HG02571 (cell line): ENCODE measurements at regions not wholly inside any gene's neighbourhood (a gene's known extent, or its start where the extent isn't known, plus 50 kb on each side); places are given as distances from the start of the nearest gene placed in this dataset.
"Not testable (repeated sequence)": the region's sequence is repeated elsewhere in the genome, so short reads cannot be mapped to it uniquely, and the experiment has no call there.

ENCODE experiments used
- ATAC-seq: cut with Tn5 transposase; IDR thresholded peaks from one replicate; pipeline ENCODE4 v1.9.1; 2021; ENCODE audit warnings: mild to moderate bottlenecking, moderate library complexity; ENCODE audit not compliant: unreplicated experiment

DNA sequence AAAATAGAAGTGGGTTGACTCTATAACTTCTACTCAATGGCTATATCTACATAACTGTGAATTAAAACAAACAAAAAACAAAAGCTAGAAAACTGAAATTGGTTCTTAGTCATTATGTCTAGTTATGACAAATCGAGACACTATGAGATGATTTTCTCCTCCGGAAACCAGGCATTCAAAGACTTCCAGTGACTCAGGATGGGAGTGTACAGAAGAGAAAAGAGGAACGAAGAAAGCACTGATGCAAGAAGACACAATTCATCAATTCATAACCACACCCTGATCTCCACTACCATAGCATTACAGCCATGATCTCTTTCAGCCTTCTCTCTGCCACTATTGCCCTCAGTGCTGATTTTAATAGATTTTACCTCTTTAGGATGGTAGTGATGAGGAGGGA lies 253.6 kb downstream of the CBLL2 start:
- ATAC-seq = peak; percentile 95

DNA sequence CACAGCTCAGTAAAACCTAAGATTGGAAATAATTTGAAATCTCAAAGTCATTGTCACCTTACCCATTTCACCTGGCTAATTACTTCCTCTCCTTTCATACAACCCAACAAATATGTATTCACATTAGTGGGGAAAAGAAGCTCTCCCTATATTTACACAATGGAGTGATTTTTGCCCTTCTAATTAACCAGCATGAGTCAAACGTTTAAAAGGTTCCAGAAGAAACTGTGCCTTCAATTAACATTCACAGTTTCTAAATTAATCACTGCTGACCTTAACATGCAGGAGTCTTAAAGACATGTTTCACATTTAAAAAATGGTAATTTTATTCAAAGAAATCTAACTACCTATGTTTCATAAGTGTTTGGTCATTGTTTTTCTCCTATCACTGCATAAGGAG lies 254.6 kb downstream of the CBLL2 start:
- no peak for ATAC-seq

DNA sequence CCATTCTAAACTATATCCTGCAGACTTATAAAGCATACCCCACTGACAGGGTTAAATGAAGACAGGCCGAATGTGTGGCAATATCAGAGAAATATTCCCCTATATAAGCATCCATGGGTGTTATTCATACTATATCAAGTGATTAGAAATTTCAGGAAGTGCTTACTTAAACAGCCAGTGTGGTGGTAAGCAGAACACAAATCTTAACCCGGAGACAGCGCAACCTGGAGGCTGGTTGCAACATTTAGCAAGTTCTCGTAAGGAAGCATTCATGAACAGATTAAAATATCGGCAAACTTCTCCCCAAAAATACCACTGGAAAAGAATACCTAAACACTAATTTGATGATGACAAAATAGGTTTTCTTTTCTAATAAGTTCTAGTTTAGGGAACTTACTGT lies 261.2 kb downstream of the CBLL2 start:
- no peak for ATAC-seq

GRCh38 chrX:22534643-22535042 lies 261.9 kb downstream of the CBLL2 start:
- ATAC-seq = no peak

GRCh38 chrX:22536746-22537304 lies 264.1 kb downstream of the CBLL2 start:
- ATAC-seq = no peak

- no peak for ATAC-seq
Observed at GRCh38 chrX:22538580-22538979, 265.9 kb downstream of the CBLL2 start.

- ATAC-seq = no peak
Observed at GRCh38 chrX:22541926-22542325, 269.2 kb downstream of the CBLL2 start.

DNA sequence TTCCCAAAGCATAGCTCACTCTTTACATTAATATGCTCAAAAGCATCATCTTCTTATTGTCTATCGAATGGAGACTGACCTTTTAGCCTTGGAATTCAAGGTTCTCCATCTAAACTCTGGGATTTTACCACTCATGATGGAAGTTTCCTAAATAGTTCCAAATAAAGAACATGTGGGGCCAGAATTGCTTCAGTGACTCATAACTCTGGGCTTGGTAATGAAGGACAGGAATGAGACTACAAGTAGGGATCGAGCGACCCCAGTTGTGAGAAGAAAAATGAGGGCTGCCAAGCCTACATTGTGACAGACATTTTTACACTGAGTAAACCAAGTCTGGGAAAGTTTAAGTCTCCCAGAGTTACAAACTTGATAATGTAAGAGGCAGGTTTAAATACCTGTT lies 269.9 kb downstream of the CBLL2 start:
- ATAC-seq = no peak

DNA sequence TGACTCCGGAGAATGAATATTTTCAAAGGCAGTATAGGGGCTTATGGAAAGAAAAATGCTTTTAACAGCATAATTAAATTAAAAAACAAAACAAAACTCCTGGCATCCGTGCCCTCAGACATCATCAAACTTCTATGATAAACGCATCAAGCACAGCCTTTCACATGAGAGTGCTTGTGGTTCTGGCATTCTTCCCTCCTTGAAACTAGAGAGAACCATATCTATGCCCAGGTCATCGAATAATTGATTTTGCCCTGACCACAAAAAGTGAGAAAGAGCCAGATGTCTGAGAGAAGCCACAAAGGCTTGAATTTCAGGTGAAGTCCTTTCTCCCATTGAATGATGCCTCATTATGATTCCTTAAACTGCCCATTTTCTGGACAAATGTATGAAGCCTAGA lies 286.8 kb downstream of the CBLL2 start:
- ATAC-seq = no peak

DNA sequence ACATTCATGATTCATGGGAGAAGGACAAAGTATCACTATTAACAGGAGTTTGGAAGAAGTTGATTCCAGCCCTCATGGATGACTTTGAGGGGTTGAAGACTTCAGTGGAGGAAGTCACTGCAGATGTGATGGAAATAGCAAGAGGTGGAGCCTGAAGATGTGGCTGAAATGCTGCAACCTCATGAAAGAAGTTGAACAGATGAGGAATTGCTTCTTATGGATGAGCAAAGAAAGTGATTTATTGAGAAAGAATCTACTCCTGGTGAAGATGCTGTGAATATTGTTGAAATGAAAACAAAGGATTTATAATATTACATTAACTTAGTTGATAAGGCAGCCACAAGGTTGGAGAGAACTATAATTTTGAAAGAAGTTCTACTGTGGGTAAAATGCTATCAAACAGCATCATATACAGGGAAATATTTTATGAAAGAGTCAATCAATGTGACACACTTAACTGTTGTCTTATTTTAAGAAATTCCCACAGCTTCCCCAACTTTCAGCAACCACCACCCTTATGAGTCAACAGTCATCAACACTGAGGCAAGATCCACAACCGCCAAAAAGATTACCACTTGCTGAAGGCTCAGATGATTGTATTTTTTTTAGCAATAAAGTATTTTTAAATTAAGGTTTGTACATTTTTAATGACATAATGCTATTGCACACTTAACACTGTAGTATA lies 302.6 kb downstream of the CBLL2 start:
- ATAC-seq = no peak

DNA sequence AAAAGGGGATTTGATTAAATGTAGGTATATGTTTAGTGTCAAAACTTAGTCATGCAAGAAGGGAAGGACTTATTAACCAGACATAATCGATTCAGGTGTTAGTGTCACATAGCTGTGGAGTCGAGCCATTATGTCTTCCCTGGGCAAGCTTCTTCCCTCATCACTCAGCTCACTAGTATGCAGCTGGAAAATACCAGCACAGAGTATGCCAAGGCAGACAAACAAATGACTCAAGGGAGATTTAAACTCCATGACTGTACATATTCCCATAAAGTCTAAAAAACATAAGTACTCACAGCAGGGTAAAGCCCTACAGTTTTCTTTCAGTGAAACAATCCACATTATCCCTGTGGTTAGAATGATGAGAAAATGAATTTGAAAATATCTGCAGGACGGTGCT lies 304.5 kb downstream of the CBLL2 start:
- no peak for ATAC-seq

DNA sequence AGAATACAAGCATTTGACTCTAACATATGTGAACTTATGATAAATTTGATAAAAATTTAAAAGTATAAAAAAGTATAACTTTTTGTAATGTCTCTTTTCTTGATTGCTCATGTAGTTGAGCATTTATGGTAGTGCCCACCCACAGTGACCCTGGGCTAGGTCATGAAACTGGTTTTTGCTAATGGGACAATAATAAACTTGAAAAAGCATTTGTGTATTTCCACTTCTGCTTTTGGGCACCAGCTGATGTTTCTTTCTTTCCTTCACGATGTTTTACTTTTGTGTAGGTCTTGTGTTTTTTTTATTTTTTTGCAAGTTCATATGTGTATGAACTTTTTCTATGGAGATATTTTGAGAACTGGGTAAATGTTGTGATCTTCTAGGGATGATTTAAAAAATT lies 313.1 kb downstream of the CBLL2 start:
- no peak for ATAC-seq

- no peak for ATAC-seq
Observed at GRCh38 chrX:22589845-22590244, 317.1 kb downstream of the CBLL2 start.

DNA sequence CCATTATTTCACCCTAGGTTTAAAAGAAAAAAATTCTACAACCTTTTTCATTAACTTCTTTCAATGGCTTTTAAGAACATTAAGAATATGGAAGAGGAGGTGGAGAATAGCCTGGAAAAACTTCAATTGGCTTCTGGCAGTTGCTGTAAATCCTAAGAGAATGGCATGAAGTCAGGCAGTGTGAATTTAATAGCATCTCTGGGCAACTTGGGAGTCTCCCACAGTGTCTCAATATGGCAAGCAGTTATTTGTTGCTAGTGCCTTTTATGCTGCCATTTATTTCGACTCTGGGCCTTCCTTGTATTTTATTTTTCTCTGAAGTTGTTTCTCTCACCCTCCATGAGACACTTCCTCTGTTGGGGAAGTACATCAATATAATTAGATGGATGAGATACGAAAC lies 322.1 kb downstream of the CBLL2 start:
- no peak for ATAC-seq

GRCh38 chrX:22603060-22603459 lies 330.3 kb downstream of the CBLL2 start:
- ATAC-seq = no peak

GRCh38 chrX:22609452-22609851 lies 336.7 kb downstream of the CBLL2 start:
- ATAC-seq = not testable (repeated sequence)

DNA sequence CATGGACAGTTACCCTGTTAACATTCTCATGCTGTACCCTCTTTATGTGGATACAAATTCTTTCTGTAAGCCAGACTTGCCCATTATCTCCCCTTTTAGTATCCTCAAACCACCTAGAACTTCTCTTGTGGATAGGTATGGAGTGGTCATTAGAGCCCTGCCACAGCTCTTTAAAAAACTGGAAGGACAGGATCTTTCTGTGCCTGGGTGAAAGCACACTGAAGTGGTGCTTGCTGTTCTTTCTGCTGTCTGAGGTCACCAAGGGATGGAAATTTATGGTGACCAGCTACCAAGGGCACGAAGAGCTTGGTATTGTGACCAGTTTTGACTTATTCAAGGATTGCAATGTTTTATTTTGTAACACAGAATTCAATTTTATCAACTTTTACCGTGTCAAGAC lies 344.2 kb downstream of the CBLL2 start:
- ATAC-seq = no peak

DNA sequence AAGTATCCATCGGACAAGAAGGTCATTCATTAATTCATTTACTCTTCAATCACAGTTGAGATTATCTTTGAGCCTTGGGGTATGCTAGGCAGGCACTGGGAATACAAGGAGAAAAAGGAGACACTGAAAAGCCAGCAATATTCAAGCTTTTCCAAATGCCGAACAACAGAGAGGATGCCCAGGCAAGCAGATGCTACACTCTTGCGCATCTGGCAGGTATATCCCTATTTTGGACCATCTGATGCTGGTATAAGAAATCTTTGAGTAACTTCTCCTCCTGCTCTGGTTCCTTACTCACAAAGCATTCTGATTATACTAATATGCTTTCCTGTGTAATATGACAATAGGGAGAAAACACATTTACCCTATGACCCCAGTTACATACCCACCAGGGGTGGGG lies 354.9 kb downstream of the CBLL2 start:
- no peak for ATAC-seq

- no peak for ATAC-seq
Observed at GRCh38 chrX:22628275-22628674, 355.6 kb downstream of the CBLL2 start.

DNA sequence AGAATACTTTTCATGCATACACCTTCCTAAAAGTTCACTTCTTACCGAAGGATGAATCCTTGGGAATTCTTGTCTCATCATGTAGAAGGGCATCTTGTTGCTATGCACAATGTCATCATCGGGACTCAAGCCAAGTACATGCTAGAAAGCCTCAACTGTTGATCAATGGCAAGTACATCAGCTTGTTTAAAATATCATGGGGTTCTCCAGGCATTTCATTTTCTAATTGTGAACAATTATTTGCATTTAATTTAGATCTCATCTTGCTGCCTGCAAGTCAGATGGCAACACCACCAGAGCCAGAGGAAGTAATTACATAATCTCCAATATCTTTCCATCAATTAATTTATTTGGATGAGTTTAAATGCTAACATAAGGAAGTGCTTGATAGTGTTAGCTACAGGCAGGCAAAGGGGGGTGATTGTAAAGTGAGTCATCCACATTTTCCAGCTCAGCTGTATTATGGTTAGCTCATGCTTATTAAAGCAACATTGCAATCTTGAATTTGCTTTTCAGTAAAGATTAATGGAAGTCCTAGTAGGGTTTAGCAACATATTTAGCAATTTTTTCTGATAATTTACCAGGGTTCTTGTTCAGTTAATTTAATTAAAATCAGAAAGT lies 356.5 kb downstream of the CBLL2 start:
- no peak for ATAC-seq

DNA sequence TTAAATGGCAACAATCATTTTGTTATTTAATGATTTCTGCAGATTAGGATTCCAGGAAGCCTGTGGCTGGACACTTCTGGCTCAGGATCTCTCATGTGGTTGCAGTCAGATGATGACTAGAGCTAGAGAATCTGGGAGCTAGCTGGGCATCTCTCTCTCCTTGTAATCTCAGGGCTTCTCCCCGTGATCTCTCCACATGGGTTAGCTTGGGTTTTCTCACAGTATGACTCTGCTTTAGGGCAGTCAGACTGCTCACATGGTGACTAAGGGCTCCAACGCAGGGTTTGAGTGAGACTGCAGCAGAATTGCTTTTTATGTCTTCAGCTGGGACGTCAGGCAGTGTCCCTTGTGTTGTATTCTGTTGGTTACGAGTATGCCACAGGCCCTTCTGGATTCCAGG lies 361.4 kb downstream of the CBLL2 start:
- no peak for ATAC-seq

DNA sequence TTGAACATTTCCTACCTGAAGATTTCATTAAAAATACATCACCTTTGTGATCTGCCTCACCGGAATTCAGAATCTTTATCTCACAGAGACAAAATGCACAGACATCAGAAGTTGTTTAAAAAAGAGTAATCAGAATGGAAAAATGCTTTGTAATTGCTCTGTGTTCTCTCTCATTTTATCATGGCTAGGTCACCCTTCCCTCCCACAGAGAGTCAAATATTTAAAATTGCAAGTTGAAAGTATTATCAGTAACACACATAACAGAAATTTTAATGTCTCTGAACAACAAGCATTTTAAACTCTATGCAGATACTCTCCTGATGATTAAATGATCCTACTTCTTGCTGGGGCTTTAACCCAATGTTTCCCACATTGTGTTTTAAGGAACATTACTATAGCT lies 362.0 kb downstream of the CBLL2 start:
- no peak for ATAC-seq

GRCh38 chrX:22648281-22648680 lies 351.5 kb upstream of the DDX53 start:
- no peak for ATAC-seq
